Prostate gland (tissue), 2 donors: ENCODE measurements at regions not wholly inside any gene's neighbourhood (a gene's known extent, or its start where the extent isn't known, plus 50 kb on each side); places are given as distances from the start of the nearest gene placed in this dataset.

Experiments
- CTCF ChIP-seq, 4 experiments: fragments of 200-600 bp in 2 of 4; fragments of 450-650 bp in 2 of 4; sonication (generic) in 2 of 4; IDR thresholded peaks; 1 replicate in 3 of 4; 2 replicates in 1 of 4; pipeline ENCODE4 v1.5.1; 2016 to 2019; ENCODE audit warnings: antibody characterized with exemption in 4 of 4, mild to moderate bottlenecking in 2 of 4, moderate library complexity in 2 of 4
- POLR2A ChIP-seq: fragments of 450-650 bp; IDR thresholded peaks from one replicate; pipeline ENCODE4 v1.6.1; 2016; ENCODE audit warnings: antibody characterized with exemption, mild to moderate bottlenecking

- TF ChIP-seq POLR2A = no peak
- no peak for TF ChIP-seq CTCF (IDR thresholded peaks at IDR 0.05)
Measured at GRCh38 chr6:14658886-14659561, 541.5 kb downstream of the CD83 start.
